Neuronal stem cell (in vitro differentiated cells): ENCODE measurements at regions not wholly inside any gene's neighbourhood (a gene's known extent, or its start where the extent isn't known, plus 50 kb on each side); places are given as distances from the start of the nearest gene placed in this dataset.

Experiments used
- DNase-seq: peaks from one replicate; pipeline ENCODE4 v3.0.0-alpha.2; 2013; ENCODE audit warnings: low spot score
- H2AFZ ChIP-seq: one replicate; pipeline ENCODE4 v1.6.1; 2013; ENCODE audit warnings: mild to moderate bottlenecking, low read length, inconsistent platforms
- H2AK5ac ChIP-seq: 2 replicates; pipeline ENCODE4 v1.6.1; 2013; ENCODE audit warnings: low read depth, mild to moderate bottlenecking, inconsistent platforms, low read length, moderate library complexity, mixed read lengths
- H2BK120ac ChIP-seq: 2 replicates; pipeline ENCODE4 v1.6.1; 2013; ENCODE audit warnings: low read depth, mild to moderate bottlenecking, inconsistent platforms, low read length, moderate library complexity, mixed read lengths
- H2BK12ac ChIP-seq: one replicate; pipeline ENCODE4 v1.6.1; 2013; ENCODE audit warnings: low read length, inconsistent platforms
- H2BK15ac ChIP-seq: 2 replicates; pipeline ENCODE4 v1.6.1; 2013; ENCODE audit warnings: mild to moderate bottlenecking, low read length, inconsistent platforms, mixed read lengths
- H2BK5ac ChIP-seq: one replicate; pipeline ENCODE4 v1.6.1; 2013; ENCODE audit warnings: inconsistent platforms, mild to moderate bottlenecking, low read length, moderate library complexity
- H3K14ac ChIP-seq: one replicate; pipeline ENCODE4 v1.6.1; 2013; ENCODE audit warnings: low read length, inconsistent platforms
- H3K18ac ChIP-seq: 2 replicates; pipeline ENCODE4 v1.6.1; 2013; ENCODE audit warnings: low read length, inconsistent platforms
- H3K23ac ChIP-seq: 2 replicates; pipeline ENCODE4 v1.6.1; 2013; ENCODE audit warnings: low read depth, mild to moderate bottlenecking, mixed read lengths, low read length, inconsistent platforms; ENCODE audit not compliant: poor library complexity
- H3K27ac ChIP-seq: replicated peaks from 3 replicates; pipeline ENCODE4 v1.5.1; 2013; ENCODE audit warnings: low read length, inconsistent platforms
- H3K27me3 ChIP-seq, 3 experiments: 2 replicates each; pipeline ENCODE4 v1.6.1; 2013; ENCODE audit warnings: low read length in 3 of 3, mild to moderate bottlenecking in 2 of 3, inconsistent platforms in 1 of 3, low read depth in 1 of 3, mixed read lengths in 1 of 3, moderate library complexity in 1 of 3; ENCODE audit not compliant: control insufficient read depth in 3 of 3, insufficient read depth in 3 of 3
- H3K36me3 ChIP-seq, 2 donors: replicated peaks in 1 of 2; 2 replicates each; pipeline ENCODE4 v1.6.1; 2013; ENCODE audit warnings: low read length in 2 of 2; ENCODE audit not compliant: control insufficient read depth in 2 of 2, insufficient read depth in 2 of 2
- H3K4ac ChIP-seq: 2 replicates; pipeline ENCODE4 v1.6.1; 2013; ENCODE audit warnings: inconsistent platforms, mild to moderate bottlenecking, low read length, moderate library complexity
- H3K4me1 ChIP-seq, 2 donors: 1 replicate in 1 of 2; 2 replicates in 1 of 2; pipeline ENCODE4 v1.6.1; 2013; ENCODE audit warnings: low read length in 2 of 2, low read depth in 1 of 2; ENCODE audit not compliant: control insufficient read depth in 2 of 2, insufficient read depth in 1 of 2
- H3K4me2 ChIP-seq: one replicate; pipeline ENCODE4 v1.6.1; 2013; ENCODE audit warnings: mild to moderate bottlenecking, low read length, inconsistent platforms; ENCODE audit not compliant: insufficient read depth, poor library complexity, severe bottlenecking
- H3K4me3 ChIP-seq, 2 donors: 2 replicates each; pipeline ENCODE4 v1.5.1; 2013; ENCODE audit warnings: low read length in 2 of 2, mild to moderate bottlenecking in 2 of 2, inconsistent platforms in 1 of 2, moderate library complexity in 1 of 2
- H3K79me1 ChIP-seq: one replicate; pipeline ENCODE4 v1.6.1; 2013; ENCODE audit warnings: low read depth, mild to moderate bottlenecking, inconsistent platforms, low read length, moderate library complexity
- H3K9ac ChIP-seq: one replicate; pipeline ENCODE4 v1.6.1; 2013; ENCODE audit warnings: mild to moderate bottlenecking, low read depth, low read length, inconsistent platforms; ENCODE audit not compliant: poor library complexity
- H3K9me3 ChIP-seq, 2 donors: replicated peaks in 1 of 2; 2 replicates each; pipeline versions ENCODE3 to v1.6.1; 2013; ENCODE audit warnings: low read length in 2 of 2, mild to moderate bottlenecking in 2 of 2, inconsistent platforms in 1 of 2, low read depth in 1 of 2, mixed read lengths in 1 of 2, moderate library complexity in 1 of 2; ENCODE audit not compliant: control insufficient read depth in 2 of 2, insufficient read depth in 1 of 2
- H4K8ac ChIP-seq: one replicate; pipeline ENCODE4 v1.6.1; 2013; ENCODE audit warnings: low read depth, mild to moderate bottlenecking, inconsistent platforms, low read length, moderate library complexity
- H4K91ac ChIP-seq: one replicate; pipeline ENCODE4 v1.6.1; 2013; ENCODE audit warnings: low read length, low read depth, mild to moderate bottlenecking, inconsistent platforms; ENCODE audit not compliant: poor library complexity
- WGBS, 2 donors: extraction: QIAGEN DNeasy Blood & Tissue Kit; methylation state at CpG; one replicate each; pipeline ENCODE4 v1.1.7; 2013; ENCODE audit warnings: missing lambda C conversion rate in 2 of 2, mixed read lengths in 1 of 2; ENCODE audit not compliant: insufficient read length in 2 of 2, insufficient replicate concordance in 1 of 2; ENCODE audit errors: extremely low coverage in 2 of 2; 5-methylcytosine and 5-hydroxymethylcytosine counted together

DNA sequence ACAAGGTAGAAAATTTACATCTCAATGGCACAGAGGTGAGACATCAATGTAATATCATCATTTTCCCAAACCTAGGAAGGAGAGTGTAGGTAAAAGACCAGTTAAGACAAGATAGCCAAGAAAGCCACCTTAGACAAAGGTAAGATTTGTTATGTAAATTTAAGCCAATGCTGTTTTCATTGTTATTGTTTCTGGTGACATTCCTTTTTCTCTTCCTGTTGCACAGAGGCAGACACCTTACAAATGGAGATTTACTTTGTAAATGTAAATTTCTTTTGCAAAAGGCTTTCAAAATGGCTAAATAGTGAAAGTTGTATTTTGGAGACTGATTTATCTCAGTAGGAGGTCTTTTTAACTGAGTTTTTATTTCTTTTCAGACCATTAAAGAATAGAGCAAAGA lies 159.1 kb downstream of the YIPF5 start:
- Histone ChIP-seq H2AK5ac (no peak overlapping the region), H2BK120ac (no peak overlapping the region), H2BK5ac (no peak overlapping the region), H3K4me2 (no peak overlapping the region), H3K9me3 (peaks cover 0 to 7% of the 10 kb centered on the region in 2 donors), H2BK15ac (no peak overlapping the region), H2AFZ (no peak overlapping the region), H3K27me3 (no peaks in the 10 kb centered on the region), H3K4me1 (no peaks in the 10 kb centered on the region), H3K4me3 (no peak overlapping the region), H3K36me3 (no peaks in the 10 kb centered on the region), H3K23ac (no peak overlapping the region), H3K79me1 (no peaks in the 10 kb centered on the region), H4K91ac (no peak overlapping the region), H3K4ac (no peak overlapping the region), H3K27ac (no peak overlapping the region), H2BK12ac (no peak overlapping the region), H3K18ac (no peak overlapping the region), H3K14ac (no peak overlapping the region), H4K8ac (no peak overlapping the region), H3K9ac (no peak overlapping the region)
- no peak for DNase-seq

DNA sequence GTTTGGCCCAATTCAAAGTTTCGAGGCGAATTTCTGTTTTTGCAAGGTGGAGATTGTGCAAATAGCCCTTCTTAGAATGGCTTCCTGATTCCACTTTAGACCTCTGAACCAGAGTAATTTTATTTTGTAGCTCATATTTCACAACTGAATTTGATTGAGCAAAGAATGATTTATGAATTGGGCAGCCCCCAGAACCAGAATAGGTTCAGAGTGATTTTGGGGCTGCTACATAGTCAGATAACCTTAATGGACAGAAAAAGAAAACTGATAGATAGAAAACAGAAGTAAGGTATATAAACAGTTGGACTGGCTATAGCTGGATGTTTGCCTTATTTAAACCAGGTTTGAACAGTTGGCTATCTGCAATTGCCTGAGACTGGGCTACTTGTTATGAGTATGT lies 156.6 kb downstream of the YIPF5 start:
- Histone ChIP-seq H2AFZ (no peak overlapping the region), H3K27ac (no peak overlapping the region), H4K91ac (no peak overlapping the region), H4K8ac (no peak overlapping the region), H3K9ac (no peak overlapping the region), H3K27me3 (no peaks in the 10 kb centered on the region), H2BK15ac (no peak overlapping the region), H2BK5ac (no peak overlapping the region), H2AK5ac (no peak overlapping the region), H3K36me3 (no peaks in the 10 kb centered on the region), H3K4ac (no peak overlapping the region), H3K4me2 (no peak overlapping the region), H2BK120ac (no peak overlapping the region), H3K18ac (no peak overlapping the region), H3K9me3 (peaks cover 0 to 7% of the 10 kb centered on the region in 2 donors), H3K4me1 (no peaks in the 10 kb centered on the region), H3K4me3 (no peak overlapping the region), H3K79me1 (no peaks in the 10 kb centered on the region), H3K23ac (no peak overlapping the region), H2BK12ac (no peak overlapping the region), H3K14ac (no peak overlapping the region)
- no peak for DNase-seq
- no CpG with 5 or more reads among the region's 2 CpGs for WGBS, 2 donors

DNA sequence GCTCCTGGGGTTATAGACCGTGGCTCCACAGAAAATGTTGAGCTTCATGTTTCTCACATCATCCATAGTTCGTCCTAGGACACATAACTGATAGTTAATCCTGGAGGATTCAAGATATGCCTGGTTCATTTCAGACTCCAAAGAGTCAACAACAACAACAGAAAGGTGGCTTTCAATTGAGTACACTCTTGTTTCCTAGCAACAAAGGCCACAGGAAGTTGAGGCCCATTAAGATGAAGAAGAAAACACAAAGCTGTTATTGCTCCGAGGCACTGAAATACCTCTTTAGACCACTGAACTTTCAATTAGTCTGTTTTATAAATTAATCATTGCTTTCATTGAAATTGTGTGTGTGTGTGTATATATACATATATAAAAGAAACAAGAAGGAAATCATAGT lies 154.5 kb downstream of the YIPF5 start:
- WGBS, 2 donors, result no CpG with 5 or more reads among the region's 3 CpGs
- Histone ChIP-seq H2AFZ (no peak overlapping the region), H2BK15ac (no peak overlapping the region)

DNA sequence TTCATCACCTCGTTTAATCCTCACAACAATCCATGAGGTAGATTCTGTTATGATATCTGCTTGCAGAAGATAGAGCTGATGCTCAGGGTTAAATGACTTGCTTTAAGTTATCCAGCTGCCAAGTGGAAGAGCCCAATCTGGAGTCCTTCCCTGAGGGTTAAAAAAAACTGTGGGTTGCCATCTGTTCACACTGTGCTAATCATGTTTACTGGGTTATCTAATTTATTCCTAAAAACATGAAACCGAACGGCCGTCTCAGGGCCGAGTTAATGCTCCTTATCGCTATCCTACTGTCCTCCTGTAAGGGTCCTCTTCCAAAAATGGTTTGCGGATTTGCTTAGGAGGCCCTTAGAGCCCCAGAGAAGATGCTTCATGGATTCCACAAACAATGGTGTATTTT lies 153.3 kb downstream of the YIPF5 start:
- no CpG with 5 or more reads among the region's 7 CpGs for WGBS, 2 donors
- H3K14ac ChIP-seq, result no peak overlapping the region
- H3K4me2 ChIP-seq, result no peak overlapping the region
- no peak overlapping the region for H2BK12ac ChIP-seq
- H3K9ac ChIP-seq, result no peak overlapping the region
- H2BK15ac ChIP-seq, result no peak overlapping the region
- no peak overlapping the region for H4K91ac ChIP-seq
- H2BK120ac ChIP-seq, result no peak overlapping the region
- H3K23ac ChIP-seq, result no peak overlapping the region
- no peak overlapping the region for H3K4ac ChIP-seq
- H3K27me3 ChIP-seq, result no peaks in the 10 kb centered on the region
- no peak for DNase-seq
- no peak overlapping the region for H2BK5ac ChIP-seq
- no peak overlapping the region for H3K18ac ChIP-seq
- no peaks in the 10 kb centered on the region for H3K36me3 ChIP-seq
- peaks cover 0 to 5% of the 10 kb centered on the region in 2 donors for H3K9me3 ChIP-seq
- H2AFZ ChIP-seq, result no peak overlapping the region
- no peaks in the 10 kb centered on the region for H3K4me1 ChIP-seq
- H2AK5ac ChIP-seq, result no peak overlapping the region
- H3K79me1 ChIP-seq, result no peaks in the 10 kb centered on the region
- H4K8ac ChIP-seq, result no peak overlapping the region
- H3K4me3 ChIP-seq, result no peak overlapping the region
- no peak overlapping the region for H3K27ac ChIP-seq

More for the DNA sequence above, 154.5 kb downstream of the YIPF5 start:
- H2BK120ac ChIP-seq, result no peak overlapping the region
- H3K4me2 ChIP-seq, result no peak overlapping the region
- no peaks in the 10 kb centered on the region for H3K79me1 ChIP-seq
- H3K4me1 ChIP-seq, result no peaks in the 10 kb centered on the region
- H2BK5ac ChIP-seq, result no peak overlapping the region
- no peak overlapping the region for H3K9ac ChIP-seq
- no peak overlapping the region for H2AK5ac ChIP-seq
- H4K8ac ChIP-seq, result no peak overlapping the region
- no peak overlapping the region for H2BK12ac ChIP-seq
- DNase-seq, result no peak
- no peaks in the 10 kb centered on the region for H3K36me3 ChIP-seq
- peaks cover 0 to 4% of the 10 kb centered on the region in 2 donors for H3K9me3 ChIP-seq
- no peak overlapping the region for H3K14ac ChIP-seq
- H3K4ac ChIP-seq, result no peak overlapping the region
- no peak overlapping the region for H3K18ac ChIP-seq
- no peak overlapping the region for H3K4me3 ChIP-seq
- H3K27me3 ChIP-seq, result no peaks in the 10 kb centered on the region
- H4K91ac ChIP-seq, result no peak overlapping the region
- no peak overlapping the region for H3K27ac ChIP-seq
- H3K23ac ChIP-seq, result no peak overlapping the region
